ENCODE measurements at regions not wholly inside any gene's neighbourhood (a gene's known extent, or its start where the extent isn't known, plus 50 kb on each side); places are given as distances from the start of the nearest gene placed in this dataset.
A peak's percentile ranks its signal among the peaks of the same experiment; 100 is the strongest.

DNA sequence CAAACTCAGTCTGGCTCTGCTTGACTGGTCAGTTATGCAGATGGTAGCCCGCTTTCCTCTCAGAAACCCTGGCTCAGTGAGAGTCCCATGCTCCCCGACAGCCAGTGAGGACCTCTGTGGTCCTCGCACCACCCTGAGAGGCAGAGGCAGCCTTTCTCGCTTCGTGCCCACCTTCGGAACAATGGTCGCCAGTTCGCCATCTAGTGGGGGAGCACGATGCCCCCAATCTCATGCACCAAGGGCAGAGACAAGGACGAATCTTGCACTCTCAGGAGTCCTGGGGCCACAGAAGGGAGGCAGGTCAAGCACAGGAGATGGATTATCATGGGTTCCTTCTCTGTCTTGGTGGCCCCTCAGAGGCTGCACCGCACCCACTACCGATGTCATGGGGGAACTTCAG, 75.2 kb downstream of the RHCG start:
- DNase-seq = no peak

DNA sequence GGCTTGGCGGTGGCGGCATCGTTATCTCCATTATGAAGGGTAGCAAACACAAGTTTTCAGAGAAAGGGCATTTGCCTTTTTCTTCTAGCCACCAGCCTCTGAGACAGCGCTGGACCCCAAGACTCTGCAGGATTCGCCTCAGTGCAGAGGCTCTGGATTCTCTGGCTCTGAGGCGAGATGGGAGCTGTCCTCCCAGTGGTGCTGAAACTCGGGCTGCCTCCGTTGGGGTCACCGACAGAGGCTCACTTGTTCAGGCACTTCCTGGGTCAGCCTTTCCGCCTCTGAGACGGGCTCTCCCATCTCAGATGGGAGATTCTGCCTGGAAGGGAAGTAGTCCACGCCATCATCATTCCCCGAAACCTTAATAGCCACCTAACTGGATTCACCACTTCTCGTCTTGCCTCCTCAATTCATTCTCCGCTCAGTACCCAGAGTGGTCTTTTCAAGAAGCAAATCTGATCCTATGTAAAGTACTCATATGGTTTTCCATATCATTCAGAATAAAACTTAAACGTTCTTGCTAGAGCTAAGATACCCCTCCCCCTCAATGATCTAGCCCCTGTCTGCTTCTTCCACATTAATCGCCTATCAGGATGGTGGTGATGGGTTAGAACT, 76.9 kb downstream of the RHCG start:
- peak; percentile 40 for DNase-seq

DNA sequence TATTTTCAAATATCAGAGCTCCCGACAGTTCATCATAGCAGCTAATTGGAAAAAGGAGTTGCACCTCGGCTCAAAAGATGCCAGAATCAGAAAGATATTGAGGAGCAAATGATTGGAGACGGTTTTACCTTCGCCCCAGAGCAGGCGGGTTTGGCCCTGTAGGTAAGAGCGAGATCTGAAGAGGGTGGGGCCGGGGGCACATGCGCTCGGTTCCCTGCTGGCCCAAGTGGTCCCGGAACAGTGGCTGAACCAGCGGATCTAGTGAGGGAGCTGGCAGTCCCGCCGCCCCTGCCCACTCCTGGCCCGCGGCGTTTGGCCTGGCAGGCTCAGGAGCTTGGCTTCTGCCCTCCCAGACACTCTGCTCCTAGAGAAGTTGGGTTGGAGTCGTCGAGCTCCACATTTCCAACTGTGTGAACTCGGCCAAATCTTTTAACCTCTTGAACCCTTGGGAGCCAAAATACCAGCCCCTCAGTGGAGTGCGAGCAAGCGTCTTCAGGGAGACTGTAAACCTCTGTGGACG, 79.1 kb downstream of the RHCG start:
- no peak for DNase-seq

DNA sequence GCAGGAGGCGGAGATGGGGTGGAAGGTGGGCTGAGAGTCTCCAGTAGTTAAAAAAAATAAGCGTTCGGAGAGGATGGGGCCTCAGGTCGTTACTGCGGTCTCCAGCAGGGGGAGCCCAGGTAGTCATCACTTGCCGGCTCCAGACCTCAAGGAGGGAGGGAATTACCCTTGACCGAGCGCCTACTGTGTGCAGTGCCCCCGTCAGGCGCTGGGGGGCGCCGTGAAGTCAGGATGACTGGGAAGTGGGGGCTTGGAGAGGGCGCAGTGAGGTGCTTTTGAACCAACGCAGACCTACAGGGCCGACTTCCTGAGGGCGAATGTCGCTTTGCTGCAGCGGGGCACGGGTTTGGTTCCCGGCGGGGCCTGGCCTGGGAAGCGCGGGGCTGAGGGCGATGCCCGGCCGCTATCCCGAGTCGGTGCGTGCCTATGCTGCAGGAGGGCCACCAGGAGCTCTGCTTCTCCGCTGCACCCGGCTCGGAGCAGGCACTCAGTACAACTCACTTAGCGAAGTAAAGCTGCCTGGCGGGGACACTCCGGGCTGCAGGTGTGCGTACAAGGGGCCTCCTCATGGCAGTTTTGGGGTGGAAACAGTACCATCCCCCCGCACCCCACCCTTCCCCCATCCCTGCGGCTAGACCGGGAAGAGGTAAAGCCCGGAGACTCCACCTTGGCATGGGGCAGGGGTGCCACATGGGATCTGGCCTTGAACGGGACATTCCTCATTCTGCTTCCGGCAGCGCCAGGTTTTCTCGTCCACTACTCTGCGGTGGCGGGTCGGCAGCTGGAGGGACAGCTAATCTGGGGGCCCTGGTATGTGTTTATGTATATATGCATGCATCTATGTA, 79.8 kb downstream of the RHCG start:
- DNase-seq = peak; percentile 74

DNA sequence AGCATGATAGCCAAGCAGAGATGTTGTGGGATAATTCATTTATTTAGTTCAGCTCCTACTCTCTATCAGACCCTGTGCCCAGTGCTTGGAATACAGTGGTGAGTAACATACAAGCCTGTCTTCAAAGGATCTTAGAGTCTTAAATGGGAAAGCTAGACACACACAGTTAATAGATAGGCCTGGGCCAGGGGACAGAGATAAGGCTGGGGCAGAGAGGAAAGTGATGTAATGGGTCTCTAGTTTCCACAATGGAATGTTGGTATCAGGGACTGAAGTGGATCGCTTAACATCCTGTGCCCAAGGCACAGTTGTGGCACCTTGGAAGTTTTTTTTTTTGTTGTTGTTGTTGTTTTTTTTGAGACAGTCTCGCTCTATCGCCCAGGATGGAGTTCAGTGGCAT, 79.9 kb upstream of the POLG start:
- DNase-seq = no peak

DNA sequence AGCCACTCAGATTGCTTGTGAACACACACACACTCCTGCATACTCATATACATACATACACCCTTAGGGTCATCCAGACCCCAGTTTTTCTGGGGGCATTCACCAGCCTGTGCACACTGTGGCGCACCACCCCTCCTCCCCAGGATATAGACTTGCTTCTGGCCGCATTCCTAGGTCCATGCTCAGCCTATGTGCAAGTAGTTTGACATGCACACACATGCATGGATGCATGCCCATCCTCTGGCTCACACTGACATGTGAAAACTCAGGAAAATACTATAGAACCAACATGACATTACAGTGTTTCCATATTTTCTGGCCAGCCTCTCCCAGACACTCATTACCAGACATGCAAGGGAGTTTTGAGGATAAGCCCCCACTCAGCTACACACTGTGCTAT, 79.3 kb upstream of the POLG start:
- no peak for DNase-seq

DNA sequence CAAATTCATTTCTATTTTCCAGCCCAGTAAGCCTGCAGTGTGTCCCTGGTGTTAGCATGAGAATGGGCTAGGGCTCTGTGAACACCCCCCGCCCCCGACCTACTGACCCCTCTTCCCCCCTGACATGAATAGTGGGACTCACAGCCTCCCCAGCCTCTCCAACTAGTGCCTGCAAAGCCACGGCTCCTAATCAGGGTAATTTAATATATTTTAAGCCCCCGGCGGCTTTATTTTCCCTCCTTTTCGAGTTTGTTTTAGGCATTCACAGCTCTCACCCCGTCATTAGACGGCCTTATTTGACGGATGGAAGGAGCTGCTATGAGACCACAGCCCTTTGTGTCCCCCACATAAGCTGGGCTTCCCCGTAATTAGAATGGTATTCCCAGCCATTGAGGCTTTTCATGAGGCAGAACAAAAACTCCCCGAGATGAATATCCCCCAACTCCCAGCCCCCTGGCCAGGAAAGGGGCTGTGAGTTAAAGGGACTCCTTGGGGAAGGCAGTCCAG, 78.3 kb upstream of the POLG start:
- no peak for DNase-seq

DNA sequence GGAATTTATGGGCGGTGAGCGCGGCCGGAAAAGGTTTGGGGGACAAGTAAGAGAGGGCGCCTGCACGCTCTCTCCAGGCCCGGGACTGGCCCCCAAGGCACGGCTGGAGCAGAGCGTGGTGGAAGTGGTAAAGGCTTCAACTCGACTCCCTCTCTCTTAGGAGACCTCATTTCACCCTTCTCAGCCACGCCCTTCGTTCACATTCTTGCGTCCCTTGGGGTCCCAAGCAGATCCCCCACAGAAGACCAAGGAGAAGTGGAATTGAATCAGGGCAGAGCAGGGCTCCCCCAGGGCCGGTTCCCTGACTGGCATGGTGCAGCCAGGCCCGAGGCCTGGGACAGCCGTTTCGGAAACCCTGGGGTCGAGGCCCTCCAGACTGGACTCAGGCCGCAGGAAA, 75.4 kb upstream of the POLG start:
- no peak for DNase-seq

DNA sequence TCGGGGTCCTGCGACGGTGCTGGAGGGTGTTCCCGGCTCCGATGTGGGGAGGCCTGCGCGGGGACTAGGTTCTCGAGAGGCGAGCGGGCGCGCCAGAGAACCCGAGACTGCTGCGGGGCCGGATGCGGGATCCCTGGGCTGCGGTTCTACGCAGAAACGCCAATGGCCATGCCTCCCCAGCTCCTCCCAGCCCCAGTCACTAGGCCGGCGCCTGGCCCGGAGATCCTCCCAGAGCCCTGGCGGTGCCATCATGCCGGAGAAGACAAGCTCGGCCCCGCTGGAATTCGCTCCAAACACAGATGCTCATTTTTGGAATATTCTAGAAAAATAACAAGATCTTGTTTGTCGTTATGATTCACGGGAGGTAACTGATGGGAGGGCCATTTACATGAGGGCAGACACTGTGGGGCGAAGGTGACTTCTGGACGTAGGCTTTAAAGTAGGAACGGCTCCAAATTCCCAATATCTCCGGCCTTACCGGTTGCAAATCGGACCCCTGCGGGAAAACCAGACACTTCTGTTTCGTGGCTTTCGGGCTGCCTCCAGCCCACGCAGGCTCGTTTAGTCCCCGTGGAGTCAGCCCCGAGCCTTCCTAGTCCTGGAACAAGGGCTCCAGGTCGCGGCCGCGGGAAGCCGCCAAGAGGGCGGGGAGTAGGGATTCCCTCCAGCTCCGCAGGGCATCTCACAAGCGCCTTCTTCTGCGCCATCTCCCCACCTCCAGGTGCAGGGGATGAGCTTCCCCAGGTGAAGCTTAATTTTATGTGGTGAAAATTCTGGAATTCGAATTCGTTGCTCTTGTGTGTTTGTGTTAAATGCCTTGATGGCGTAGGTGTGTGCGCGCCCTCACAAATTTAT, 74.8 kb upstream of the POLG start:
- no peak for DNase-seq

DNA sequence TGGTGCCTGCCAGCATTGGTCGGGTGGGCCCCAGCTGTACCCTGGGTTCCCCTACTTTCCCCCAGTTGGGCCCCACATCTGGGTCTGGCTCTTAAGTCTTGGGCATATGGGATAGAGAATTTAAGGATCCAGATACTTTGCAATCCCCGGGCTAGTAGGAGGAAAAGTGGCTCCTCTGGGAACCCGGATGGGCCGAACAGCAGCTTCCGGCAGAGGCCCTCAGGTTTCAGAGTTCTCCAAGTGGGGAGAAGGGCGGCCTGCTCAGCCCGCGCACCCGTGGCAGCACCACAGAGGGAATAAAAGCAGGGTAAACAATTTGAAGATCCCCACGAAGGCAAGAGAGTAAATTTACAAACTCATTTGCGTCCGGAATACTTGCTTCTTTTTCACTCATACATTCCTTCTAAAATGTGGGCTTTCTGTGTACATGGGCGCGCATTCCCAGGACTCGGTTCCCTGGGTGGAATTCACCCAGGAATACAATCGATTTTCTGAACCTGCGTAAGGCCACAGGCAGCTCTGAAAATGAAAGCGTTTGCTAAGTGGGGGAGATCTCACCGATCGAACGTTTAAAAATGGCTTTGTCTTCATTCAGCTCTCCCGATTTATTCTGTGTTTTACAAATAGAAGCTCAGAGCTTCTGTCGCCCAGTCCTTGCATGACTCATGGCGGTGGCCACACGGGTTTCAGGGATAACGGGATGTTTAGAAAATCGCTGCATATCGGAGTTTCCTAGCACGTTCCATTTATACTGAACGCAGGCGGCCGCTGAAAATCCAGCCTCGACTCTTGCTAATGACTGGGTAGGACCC, 74.0 kb upstream of the POLG start:
- no peak for DNase-seq

DNA sequence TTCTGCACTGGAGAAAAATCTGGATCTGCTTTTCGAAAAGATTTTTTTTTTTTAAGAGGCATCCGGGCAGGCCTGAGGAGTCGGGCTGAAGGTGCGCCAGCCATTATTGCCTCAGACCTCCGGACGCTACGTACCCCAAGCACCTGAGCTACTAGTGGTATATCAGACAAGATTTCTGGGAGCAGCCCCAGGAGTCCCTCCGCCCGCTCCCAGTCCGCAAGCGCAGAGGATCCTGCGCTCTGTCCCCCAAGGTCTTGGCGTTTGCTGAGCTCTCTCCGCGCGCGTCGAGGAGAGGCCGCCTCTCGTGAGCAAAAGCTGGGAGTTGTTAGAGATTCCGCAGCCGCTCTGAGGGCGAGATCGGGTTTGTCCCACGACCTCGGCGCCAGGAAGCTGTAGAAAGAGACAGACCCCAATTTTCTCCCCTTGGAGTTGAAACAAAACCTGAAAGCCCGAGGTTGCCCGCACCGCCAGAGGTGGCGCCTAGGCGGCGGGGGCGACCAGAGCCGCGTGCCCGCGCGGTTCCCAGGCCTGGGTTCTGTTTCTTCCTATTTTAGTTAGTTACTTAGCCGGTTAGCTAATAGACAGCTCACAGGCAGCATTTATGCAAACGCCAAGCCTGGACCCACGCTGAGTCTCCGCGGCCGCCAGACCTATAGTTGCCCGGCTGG, 72.5 kb upstream of the POLG start:
- no peak for DNase-seq

DNA sequence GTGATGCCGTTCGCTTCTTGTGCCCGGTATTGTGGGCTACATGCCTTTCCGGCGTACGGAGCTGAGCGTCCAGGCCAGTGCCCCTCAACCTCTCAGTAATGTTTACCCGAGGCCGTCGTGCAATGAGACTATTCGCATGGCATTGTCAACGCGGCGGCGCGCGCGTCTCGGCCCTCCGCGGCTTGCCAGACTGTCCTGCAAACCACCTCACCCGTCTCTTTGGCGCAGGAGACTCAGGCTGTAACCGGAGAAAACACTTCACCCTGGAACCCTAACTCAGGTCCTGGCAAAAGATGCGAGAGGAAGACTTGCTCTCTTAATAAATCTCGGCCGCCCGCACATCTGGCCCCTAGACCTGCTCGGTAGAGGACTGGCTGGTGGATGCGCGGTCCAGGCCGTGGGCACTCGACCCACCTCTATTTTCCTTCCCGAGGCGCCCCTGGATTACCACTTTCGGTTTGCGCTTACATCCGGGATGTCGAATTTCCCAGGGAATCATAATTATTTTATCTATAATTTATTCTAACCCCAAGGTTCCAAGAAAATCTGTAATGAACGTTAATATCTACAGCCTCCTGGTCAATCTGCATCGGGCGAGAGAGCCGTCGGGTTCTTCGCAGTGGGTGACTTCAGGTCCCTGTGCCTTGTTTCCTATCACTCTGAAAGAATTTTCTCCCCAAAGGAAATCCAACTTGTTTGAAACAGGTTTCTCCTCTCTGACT, 71.8 kb upstream of the POLG start:
- no peak for DNase-seq

DNA sequence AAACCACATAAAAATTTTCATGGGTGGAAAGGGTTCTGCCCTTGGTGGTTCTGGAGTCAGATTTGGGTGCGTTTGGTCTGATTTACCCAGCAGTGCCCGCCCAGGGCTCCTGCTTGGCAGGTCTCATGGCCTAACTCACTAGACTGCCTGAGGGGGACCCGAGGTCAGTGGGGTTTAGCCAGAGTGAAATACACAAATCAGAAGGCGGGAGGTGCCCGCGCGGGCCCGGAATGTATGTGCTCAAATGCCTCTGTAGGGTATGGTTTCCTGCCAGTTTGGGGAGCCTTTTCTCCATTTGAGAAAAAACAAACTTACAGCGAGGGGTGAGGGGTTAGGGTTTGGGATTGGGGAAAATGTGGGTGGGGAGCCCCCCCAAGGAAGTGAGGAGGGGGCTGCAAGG, 70.9 kb upstream of the POLG start:
- no peak for DNase-seq

DNA sequence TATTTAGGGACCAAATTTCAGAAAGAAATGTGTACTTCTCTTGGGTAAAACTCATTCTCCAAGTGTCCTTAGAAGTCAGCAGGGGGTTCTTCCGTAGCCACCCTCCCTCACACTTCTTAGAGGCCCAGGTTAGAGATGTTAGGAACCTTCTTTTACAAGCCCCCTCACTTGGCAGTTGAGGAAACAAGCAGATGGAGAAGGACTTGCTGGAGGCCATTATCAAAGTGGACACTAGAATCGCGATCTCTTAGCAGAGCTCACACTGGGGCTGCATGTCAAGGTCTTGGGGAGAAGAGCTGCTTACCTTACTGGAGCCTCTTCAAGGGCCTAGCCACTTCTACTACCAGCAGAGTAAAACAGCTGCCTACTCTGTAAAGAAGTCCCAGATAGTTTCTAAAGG, 69.4 kb upstream of the POLG start:
- no peak for DNase-seq

DNA sequence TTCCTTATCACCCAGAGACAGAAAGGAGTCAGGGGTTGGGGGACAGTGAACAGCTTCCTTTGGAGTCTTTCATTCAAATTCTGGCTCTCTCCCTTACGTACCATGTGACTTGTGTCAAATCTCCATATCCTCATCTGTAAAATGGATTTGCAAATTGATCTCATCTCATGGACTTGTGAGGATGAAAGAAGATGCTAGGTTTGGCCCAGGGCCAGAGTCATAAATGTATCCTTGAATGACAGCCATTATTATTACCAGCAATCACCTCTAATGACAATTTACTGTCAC, 67.8 kb upstream of the POLG start:
- no peak for DNase-seq

DNA sequence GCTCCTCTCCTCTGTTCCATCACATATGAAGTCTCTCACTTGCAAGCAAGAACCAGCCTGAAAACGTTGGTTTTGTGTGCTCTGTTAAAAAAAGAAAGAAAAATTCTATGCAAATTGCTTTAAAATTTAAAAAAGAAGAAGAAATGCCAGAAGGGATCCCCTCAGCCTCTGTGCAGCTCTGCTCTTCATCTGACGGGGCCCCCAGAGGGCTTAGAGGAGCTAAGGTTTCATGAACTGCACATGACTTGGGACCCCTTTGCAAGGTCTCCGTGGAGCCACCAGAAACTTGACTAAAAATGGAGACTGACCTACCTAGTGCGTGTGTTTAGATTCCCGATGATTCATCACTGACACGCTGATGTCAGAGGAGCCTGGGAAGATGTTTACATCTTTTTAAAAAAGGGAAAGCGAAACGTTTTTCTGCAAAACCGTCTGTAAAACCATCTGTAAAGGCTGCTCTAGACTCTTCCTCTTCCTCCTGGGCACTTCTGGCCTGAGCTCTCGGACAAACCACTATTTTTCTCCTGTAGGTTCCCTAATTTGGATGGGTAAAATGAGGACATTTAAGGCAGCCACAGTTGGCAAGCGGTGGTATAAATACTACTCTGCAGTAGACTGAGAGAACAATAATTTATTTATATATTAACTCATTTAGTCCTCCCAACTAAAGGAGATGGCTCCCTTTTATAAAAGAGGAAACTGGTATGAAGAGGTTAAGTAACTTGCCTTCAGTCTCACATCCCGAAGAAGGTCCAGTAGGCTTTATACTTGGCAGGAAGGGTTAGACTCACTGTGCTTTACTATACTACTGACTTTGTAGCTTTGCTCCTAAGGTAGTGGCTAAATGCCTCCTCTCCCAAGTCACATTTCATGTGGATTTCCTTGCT, 67.2 kb upstream of the POLG start:
- DNase-seq = no peak

DNA sequence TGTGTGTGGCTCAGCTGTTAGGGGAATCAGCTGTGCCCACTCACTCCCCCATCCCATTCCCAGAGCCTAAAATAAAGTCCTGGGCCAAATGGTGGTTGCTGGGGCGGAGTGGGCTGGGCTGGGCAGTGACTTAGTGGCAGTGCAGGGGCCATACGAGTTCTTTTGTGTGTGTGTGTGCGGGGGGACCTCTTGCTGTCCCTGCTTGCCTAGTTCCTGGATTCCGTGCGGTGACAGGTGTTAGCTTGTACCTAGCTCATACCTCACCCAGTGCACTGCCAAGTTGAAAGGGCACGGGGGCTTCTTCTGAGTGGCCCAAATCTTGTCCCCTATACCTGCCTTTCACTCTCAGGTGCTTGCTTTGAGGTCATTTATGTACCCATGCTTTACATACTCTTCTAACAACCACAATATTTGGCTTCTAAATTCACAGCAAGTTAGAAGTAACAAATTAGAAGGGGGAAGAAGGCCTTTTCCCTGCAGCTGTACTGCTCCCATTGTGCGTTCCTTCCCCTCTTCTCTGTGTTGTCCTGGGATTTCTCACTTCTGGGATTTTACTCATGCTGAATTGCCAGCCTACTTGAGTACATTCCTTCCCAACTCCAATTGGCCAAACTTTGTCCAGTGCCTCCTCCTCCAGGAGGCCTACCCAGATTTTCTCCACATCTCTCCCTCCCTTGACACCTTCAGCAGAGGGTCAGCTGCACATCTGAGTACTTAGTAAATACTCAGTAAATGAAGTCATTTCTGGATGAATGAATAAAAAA, 66.3 kb upstream of the POLG start:
- DNase-seq = no peak

DNA sequence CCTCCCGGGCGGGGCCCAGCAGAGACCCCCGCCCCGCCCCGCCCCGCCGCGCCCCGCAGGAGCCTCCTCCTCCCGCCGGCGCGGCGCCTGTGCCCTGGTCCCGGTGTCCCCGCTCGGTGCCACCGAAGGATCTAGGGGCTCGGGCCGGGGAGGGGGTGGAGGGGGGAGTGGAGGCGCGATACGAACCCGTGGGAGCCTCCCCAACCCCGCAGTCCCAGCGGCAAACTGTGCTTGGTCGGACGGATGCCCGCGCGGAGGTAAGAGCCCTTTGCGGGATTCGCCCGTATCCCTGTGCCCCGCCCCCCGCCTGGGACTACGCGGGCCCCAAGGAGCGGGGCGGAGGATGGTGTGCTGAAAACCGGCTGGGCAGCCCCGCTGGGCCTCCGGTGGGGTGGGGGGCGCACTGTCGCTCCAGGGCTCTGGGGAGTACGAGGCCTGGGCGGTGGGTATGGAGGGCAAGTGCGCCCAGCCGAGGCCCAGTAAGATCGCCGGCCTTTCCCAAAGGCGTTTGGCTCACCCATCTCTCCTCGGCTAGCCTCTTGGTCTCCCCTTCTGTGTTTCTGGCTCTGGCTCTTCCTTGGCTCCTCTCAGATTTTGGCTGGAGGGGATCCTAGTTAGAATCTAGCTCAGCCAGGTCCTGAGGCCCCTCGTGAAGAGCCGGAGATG, 65.6 kb upstream of the POLG start:
- DNase-seq = no peak

Data from activated naive CD4-positive, alpha-beta T cell treated with Interleukin-2 at 50 U/mL for 16 hours (primary cell).